MCF 10A (cell line): ENCODE measurements at regions not wholly inside any gene's neighbourhood (a gene's known extent, or its start where the extent isn't known, plus 50 kb on each side); places are given as distances from the start of the nearest gene placed in this dataset.

Experiments used
- BruUV-seq: library from RNA; stranded (reverse); fragments of 400-500 nt; replicated peaks from 2 replicates; lab custom pipeline; 2021; lab: Mats Ljungman, UMichigan
- CTCF ChIA-PET: fragments of 300-600 bp; sonication (Branson Sonifier 250); formaldehyde crosslinking; extraction: SDS; loops from one replicate; lab custom pipeline; 2021; ENCODE audit warnings: antibody characterized with exemption, inconsistent platforms; lab: Yijun Ruan, JAX
- POLR2A ChIA-PET: fragments of 300-600, 350-650 bp; sonication (Branson Sonifier 250); formaldehyde crosslinking; extraction: SDS; loops from one replicate; lab custom pipeline; 2020; ENCODE audit warnings: antibody characterized with exemption, inconsistent platforms; lab: Yijun Ruan, JAX
- DNase-seq: peaks from one replicate; pipeline ENCODE4 v3.0.0-alpha.2; 2018; ENCODE audit not compliant: unreplicated experiment
- H3K27ac Mint-ChIP-seq: one replicate; pipeline ENCODE4 v1.8.0; 2022; ENCODE audit warnings: mild to moderate bottlenecking, low read depth, mixed read lengths; ENCODE audit not compliant: unreplicated experiment
- H3K27me3 Mint-ChIP-seq: one replicate; pipeline ENCODE4 v1.8.0; 2022; ENCODE audit warnings: mixed read lengths; ENCODE audit not compliant: insufficient read depth, unreplicated experiment
- H3K36me3 Mint-ChIP-seq: one replicate; pipeline ENCODE4 v1.8.0; 2022; ENCODE audit warnings: mild to moderate bottlenecking, moderate library complexity, mixed read lengths; ENCODE audit not compliant: insufficient read depth, unreplicated experiment
- H3K4me1 Mint-ChIP-seq: one replicate; pipeline ENCODE4 v1.8.0; 2022; ENCODE audit warnings: mixed read lengths; ENCODE audit not compliant: insufficient read depth, unreplicated experiment
- H3K4me3 Mint-ChIP-seq: one replicate; pipeline ENCODE4 v1.8.0; 2022; ENCODE audit warnings: mild to moderate bottlenecking, moderate library complexity, mixed read lengths; ENCODE audit not compliant: unreplicated experiment
- H3K9me3 Mint-ChIP-seq: one replicate; pipeline ENCODE4 v1.8.0; 2022; ENCODE audit warnings: mixed read lengths; ENCODE audit not compliant: unreplicated experiment
- intact Hi-C: fragments of 100-400 bp; cut with micrococcal nuclease; formaldehyde crosslinking; loops from 2 replicates; pipeline ENCODE4 v1.14.1; 2022
- TF ChIP-seq, protein P1 (sequence below): fragments of 200-600 bp; IDR thresholded peaks from one replicate; pipeline ENCODE4 v1.8.0; 2022; ENCODE audit warnings: antibody characterized with exemption, mild to moderate bottlenecking; ENCODE audit not compliant: unreplicated experiment

DNA sequence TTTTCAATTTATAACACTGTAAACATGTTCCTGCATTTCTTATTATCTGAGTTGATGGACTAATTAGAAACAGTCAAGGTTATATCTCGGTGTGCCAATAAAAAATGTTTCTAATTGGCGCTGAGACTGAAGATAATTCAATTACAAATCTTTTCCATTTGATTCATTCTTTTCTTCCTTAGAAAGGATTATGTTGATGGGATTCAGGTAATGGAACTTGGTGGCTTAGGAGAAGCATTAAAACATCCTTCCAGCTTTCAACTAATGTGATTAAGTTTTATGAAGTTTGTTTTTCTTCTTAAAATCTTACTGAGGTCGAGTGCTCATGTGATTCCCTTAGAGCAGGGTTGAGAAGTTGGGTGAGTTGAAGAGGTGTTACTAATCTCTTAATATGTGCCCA lies 1015.3 kb downstream of the NR2F1-AS1 start:
- Mint-ChIP-seq H3K27me3 (no peaks in the 10 kb centered on the region), H3K36me3 (no peaks in the 10 kb centered on the region), H3K9me3 (no peaks in the 10 kb centered on the region), H3K4me3 (no peak overlapping the region), H3K27ac (no peak overlapping the region), H3K4me1 (no peaks in the 10 kb centered on the region)
- BruUV-seq: no TSS peak
- ChIA-PET CTCF (interaction anchor here (1.0 kb wide), 1 partner anchor 527 kb away, joined by 4 read pairs; no protein-coding TSS in a partner anchor), POLR2A (no interaction called here)
- TF ChIP-seq, protein P1, sequence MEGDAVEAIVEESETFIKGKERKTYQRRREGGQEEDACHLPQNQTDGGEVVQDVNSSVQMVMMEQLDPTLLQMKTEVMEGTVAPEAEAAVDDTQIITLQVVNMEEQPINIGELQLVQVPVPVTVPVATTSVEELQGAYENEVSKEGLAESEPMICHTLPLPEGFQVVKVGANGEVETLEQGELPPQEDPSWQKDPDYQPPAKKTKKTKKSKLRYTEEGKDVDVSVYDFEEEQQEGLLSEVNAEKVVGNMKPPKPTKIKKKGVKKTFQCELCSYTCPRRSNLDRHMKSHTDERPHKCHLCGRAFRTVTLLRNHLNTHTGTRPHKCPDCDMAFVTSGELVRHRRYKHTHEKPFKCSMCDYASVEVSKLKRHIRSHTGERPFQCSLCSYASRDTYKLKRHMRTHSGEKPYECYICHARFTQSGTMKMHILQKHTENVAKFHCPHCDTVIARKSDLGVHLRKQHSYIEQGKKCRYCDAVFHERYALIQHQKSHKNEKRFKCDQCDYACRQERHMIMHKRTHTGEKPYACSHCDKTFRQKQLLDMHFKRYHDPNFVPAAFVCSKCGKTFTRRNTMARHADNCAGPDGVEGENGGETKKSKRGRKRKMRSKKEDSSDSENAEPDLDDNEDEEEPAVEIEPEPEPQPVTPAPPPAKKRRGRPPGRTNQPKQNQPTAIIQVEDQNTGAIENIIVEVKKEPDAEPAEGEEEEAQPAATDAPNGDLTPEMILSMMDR: no peak
- intact Hi-C loops: no loop called here
- no peak for DNase-seq

DNA sequence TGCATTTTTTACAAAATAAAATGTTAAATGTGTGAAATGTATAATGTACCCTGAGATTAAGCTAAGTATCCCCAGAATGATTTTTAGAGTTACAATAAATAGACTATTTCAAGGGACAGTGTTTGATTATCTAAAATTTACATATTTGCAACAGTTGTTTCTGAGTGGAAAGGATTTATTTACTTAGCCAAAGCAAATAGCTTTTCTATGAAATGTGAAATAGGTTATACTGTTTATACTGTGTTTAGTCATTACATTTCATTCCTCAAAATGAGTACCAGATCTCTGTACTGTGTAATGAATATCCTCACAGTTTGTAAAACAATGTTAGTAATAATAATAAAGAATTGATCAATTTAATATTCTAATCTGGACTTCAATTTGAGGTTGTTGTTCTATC lies 1019.0 kb downstream of the NR2F1-AS1 start:
- no TSS peak for BruUV-seq
- ChIA-PET POLR2A (interaction anchor here (2.1 kb wide), 1 partner anchor 9 kb away, joined by 6 read pairs; no protein-coding TSS in a partner anchor), CTCF (no interaction called here)
- Mint-ChIP-seq H3K9me3 (no peaks in the 10 kb centered on the region), H3K4me1 (peaks cover 17% of the 10 kb centered on the region), H3K36me3 (no peaks in the 10 kb centered on the region), H3K27me3 (no peaks in the 10 kb centered on the region), H3K27ac (no peak overlapping the region), H3K4me3 (no peak overlapping the region)
- intact Hi-C loops: no loop called here
- TF ChIP-seq, protein P1: no peak
- no peak for DNase-seq

DNA sequence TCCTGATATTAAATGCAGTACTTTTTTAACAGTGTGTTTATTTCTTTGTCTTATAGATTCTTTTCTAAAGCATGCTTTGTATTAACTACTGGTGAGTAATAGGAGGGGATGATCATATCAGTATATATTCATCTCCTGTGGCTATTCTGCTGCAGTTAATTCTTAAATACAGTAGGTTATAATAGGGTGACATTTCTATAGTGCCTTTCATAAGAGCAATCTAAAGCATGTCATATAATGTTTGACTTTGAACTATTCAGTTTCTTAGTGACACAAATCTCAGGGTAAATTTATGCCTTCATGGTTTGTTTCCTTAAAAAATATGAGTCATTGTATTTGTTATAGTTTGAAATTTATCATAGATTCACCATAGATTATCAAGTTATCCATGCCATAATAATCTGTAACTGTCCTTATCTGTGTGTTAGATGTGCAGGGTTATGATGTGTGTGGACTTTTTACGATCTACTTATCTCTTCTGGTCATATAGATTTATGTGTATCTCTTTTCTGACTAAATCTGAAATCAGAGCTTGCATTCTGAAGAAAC lies 1019.5 kb downstream of the NR2F1-AS1 start:
- no peaks in the 10 kb centered on the region for H3K27me3 Mint-ChIP-seq
- TF ChIP-seq, protein P1: no peak
- CTCF ChIA-PET: interaction anchor here (0.7 kb wide), 1 partner anchor 16 kb away, joined by 3 read pairs; no protein-coding TSS in a partner anchor
- peaks cover 4% of the 10 kb centered on the region for H3K9me3 Mint-ChIP-seq
- no TSS peak for BruUV-seq
- H3K4me3 Mint-ChIP-seq: no peak overlapping the region
- H3K27ac Mint-ChIP-seq: no peak overlapping the region
- POLR2A ChIA-PET: no interaction called here
- no peaks in the 10 kb centered on the region for H3K36me3 Mint-ChIP-seq
- intact Hi-C loops: no loop called here
- no peak for DNase-seq
- H3K4me1 Mint-ChIP-seq: peaks cover 17% of the 10 kb centered on the region

DNA sequence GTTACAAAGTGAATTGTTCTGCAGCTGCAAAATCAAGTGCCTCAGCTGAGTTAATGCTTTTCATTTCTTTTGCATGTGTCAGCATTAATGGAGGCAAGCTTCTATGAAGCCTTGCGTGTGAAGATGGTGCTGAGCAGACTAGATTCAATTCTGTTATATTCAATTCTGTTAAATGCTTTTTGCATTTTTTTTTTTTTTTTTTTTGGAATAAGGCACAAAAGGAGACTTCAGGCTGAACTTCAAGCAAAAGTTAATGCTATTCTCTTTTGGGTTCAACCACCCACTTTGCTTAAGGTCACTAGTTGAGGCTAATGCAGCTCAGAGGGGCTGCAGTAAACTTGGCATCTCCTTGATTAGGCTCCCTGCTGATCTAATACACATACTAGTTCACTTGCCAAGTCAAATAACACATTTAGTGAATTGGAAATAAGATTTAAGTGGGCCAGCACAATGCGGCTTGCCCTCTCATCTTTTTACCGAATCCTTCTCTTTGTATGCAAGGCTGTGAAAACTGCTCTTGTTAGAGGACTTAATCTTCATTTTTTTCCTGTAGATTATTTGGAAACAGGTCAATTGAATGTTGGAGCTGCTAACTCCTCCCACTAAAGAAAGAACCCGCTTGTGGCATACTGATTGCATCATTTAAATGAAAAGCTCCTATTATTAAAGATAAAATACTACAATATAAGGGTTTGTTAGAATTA lies 1020.2 kb downstream of the NR2F1-AS1 start:
- no peak for DNase-seq
- intact Hi-C loops: no loop called here
- Mint-ChIP-seq H3K27me3 (no peaks in the 10 kb centered on the region), H3K4me1 (peaks cover 17% of the 10 kb centered on the region), H3K27ac (no peak overlapping the region), H3K4me3 (no peak overlapping the region), H3K9me3 (peaks cover 6% of the 10 kb centered on the region), H3K36me3 (no peaks in the 10 kb centered on the region)
- ChIA-PET CTCF (interaction anchor here (0.5 to 0.7 kb wide), 3 partner anchors 16 to 241 kb away, joined by 3 to 4 read pairs (median 3); no protein-coding TSS in a partner anchor), POLR2A (no interaction called here)
- TF ChIP-seq, protein P1: no peak
- no TSS peak for BruUV-seq
